H9 (cell line): ENCODE measurements at regions not wholly inside any gene's neighbourhood (a gene's known extent, or its start where the extent isn't known, plus 50 kb on each side); places are given as distances from the start of the nearest gene placed in this dataset.

ENCODE experiments used
- DNase-seq: peaks from one replicate; pipeline ENCODE4 v3.0.0-alpha.2; 2017
- H2AFZ ChIP-seq: one replicate; pipeline ENCODE4 v1.6.1; 2013; ENCODE audit warnings: mild to moderate bottlenecking, low read length, control low read depth, moderate library complexity
- H2AK5ac ChIP-seq: 2 replicates; pipeline ENCODE4 v1.6.1; 2013; ENCODE audit warnings: low read length, control low read depth, mixed read lengths; ENCODE audit not compliant: insufficient read length
- H2BK120ac ChIP-seq: one replicate; pipeline ENCODE4 v1.6.1; 2013; ENCODE audit warnings: low read depth, mild to moderate bottlenecking, low read length, control low read depth, inconsistent platforms; ENCODE audit not compliant: poor library complexity, severe bottlenecking
- H2BK12ac ChIP-seq: 2 replicates; pipeline ENCODE4 v1.6.1; 2013; ENCODE audit warnings: low read length, control low read depth, mixed read lengths, low read depth; ENCODE audit not compliant: insufficient read length
- H2BK15ac ChIP-seq: 2 replicates; pipeline ENCODE4 v1.6.1; 2013; ENCODE audit warnings: low read depth, low read length, control low read depth
- H2BK20ac ChIP-seq: one replicate; pipeline ENCODE4 v1.6.1; 2013; ENCODE audit warnings: low read depth, mild to moderate bottlenecking, low read length, control low read depth, inconsistent platforms; ENCODE audit not compliant: poor library complexity, severe bottlenecking
- H2BK5ac ChIP-seq: 2 replicates; pipeline ENCODE4 v1.6.1; 2013; ENCODE audit warnings: low read length, control low read depth, mixed read lengths; ENCODE audit not compliant: insufficient read length
- H3K14ac ChIP-seq: 2 replicates; pipeline ENCODE4 v1.6.1; 2013; ENCODE audit warnings: low read length, control low read depth; ENCODE audit not compliant: insufficient read depth
- H3K18ac ChIP-seq: 2 replicates; pipeline ENCODE4 v1.6.1; 2013; ENCODE audit warnings: low read depth, mild to moderate bottlenecking, mixed read lengths, low read length, control low read depth; ENCODE audit not compliant: insufficient read length
- H3K23ac ChIP-seq: 2 replicates; pipeline ENCODE4 v1.6.1; 2013; ENCODE audit warnings: low read length, control low read depth, mixed read lengths, low read depth; ENCODE audit not compliant: insufficient read length
- H3K23me2 ChIP-seq: 2 replicates; pipeline ENCODE4 v1.6.1; 2013; ENCODE audit warnings: low read depth, mild to moderate bottlenecking, mixed read lengths, low read length, control low read depth; ENCODE audit not compliant: insufficient read length, poor library complexity, severe bottlenecking
- H3K27ac ChIP-seq: 2 replicates; pipeline ENCODE4 v1.5.1; 2013; ENCODE audit warnings: low read length, control low read depth, mixed read lengths, low read depth; ENCODE audit not compliant: insufficient read length
- H3K27me3 ChIP-seq: 2 replicates; pipeline ENCODE4 v1.6.1; 2013; ENCODE audit warnings: low read length, control low read depth, inconsistent platforms; ENCODE audit not compliant: insufficient read depth
- H3K4ac ChIP-seq: 2 replicates; pipeline ENCODE4 v1.6.1; 2013; ENCODE audit warnings: low read depth, mild to moderate bottlenecking, control low read depth, inconsistent platforms, low read length, moderate library complexity
- H3K4me1 ChIP-seq: 2 replicates; pipeline ENCODE4 v1.6.1; 2013; ENCODE audit warnings: low read length, control low read depth, inconsistent platforms; ENCODE audit not compliant: insufficient read depth
- H3K4me2 ChIP-seq: 2 replicates; pipeline ENCODE4 v1.6.1; 2013; ENCODE audit warnings: low read length, control low read depth, mixed read lengths; ENCODE audit not compliant: insufficient read length, insufficient read depth
- H3K56ac ChIP-seq: 2 replicates; pipeline ENCODE4 v1.6.1; 2013; ENCODE audit warnings: low read depth, mild to moderate bottlenecking, mixed read lengths, low read length, control low read depth; ENCODE audit not compliant: insufficient read length
- H3K79me1 ChIP-seq: 2 replicates; pipeline ENCODE4 v1.6.1; 2013; ENCODE audit warnings: low read depth, mild to moderate bottlenecking, moderate library complexity, low read length, control low read depth, inconsistent platforms; ENCODE audit not compliant: insufficient read depth, poor library complexity, severe bottlenecking
- H3K79me2 ChIP-seq: 2 replicates; pipeline ENCODE4 v1.6.1; 2013; ENCODE audit warnings: low read length, control low read depth, inconsistent platforms; ENCODE audit not compliant: insufficient read depth
- H3K9ac ChIP-seq: 2 replicates; pipeline ENCODE4 v1.6.1; 2013; ENCODE audit warnings: low read length, control low read depth, mixed read lengths; ENCODE audit not compliant: insufficient read length; ENCODE audit errors: extremely low read depth
- H3K9me3 ChIP-seq: one replicate; pipeline ENCODE4 v1.6.1; 2013; ENCODE audit warnings: low read depth, low read length, inconsistent platforms; ENCODE audit not compliant: control insufficient read depth
- H3T11ph ChIP-seq: one replicate; pipeline ENCODE4 v1.6.1; 2013; ENCODE audit warnings: mild to moderate bottlenecking, low read length, control low read depth, inconsistent platforms
- H4K20me1 ChIP-seq: one replicate; pipeline ENCODE4 v1.6.1; 2013; ENCODE audit not compliant: control insufficient read depth, insufficient read length, insufficient read depth
- H4K5ac ChIP-seq: 2 replicates; pipeline ENCODE4 v1.6.1; 2013; ENCODE audit warnings: low read depth, mild to moderate bottlenecking, mixed read lengths, low read length, control low read depth; ENCODE audit not compliant: insufficient read length
- H4K8ac ChIP-seq: replicated peaks from 2 replicates; pipeline ENCODE4 v1.6.1; 2013; ENCODE audit warnings: low read length, control low read depth, mixed read lengths, low read depth; ENCODE audit not compliant: insufficient read length
- H4K91ac ChIP-seq: 2 replicates; pipeline ENCODE4 v1.6.1; 2013; ENCODE audit warnings: low read depth, mild to moderate bottlenecking, moderate library complexity, mixed read lengths, low read length, control low read depth; ENCODE audit not compliant: insufficient read length
- H3K27ac Mint-ChIP-seq, 3 experiments: 2 replicates in 2 of 3; 3 replicates in 1 of 3; pipeline ENCODE4 v1.8.0; 2020 to 2021; ENCODE audit warnings: mixed read lengths in 3 of 3, mild to moderate bottlenecking in 1 of 3, moderate library complexity in 1 of 3
- H3K27me3 Mint-ChIP-seq: 2 replicates; pipeline ENCODE4 v1.8.0; 2021; ENCODE audit warnings: low read depth, mild to moderate bottlenecking, moderate library complexity, mixed read lengths
- H3K36me3 Mint-ChIP-seq, 3 experiments: 2 replicates in 2 of 3; 3 replicates in 1 of 3; pipeline ENCODE4 v1.8.0; 2020 to 2021; ENCODE audit warnings: low read depth in 3 of 3, mixed read lengths in 3 of 3; ENCODE audit not compliant: insufficient read depth in 1 of 3
- H3K4me1 Mint-ChIP-seq, 2 experiments: 2 replicates each; pipeline ENCODE4 v1.8.0; 2020; ENCODE audit warnings: mixed read lengths in 2 of 2
- H3K4me3 Mint-ChIP-seq, 2 experiments: 2 replicates in 1 of 2; 3 replicates in 1 of 2; pipeline ENCODE4 v1.8.0; 2020 to 2021; ENCODE audit warnings: mild to moderate bottlenecking in 2 of 2, mixed read lengths in 2 of 2, moderate library complexity in 1 of 2
- H3K9me3 Mint-ChIP-seq, 2 experiments: 2 replicates in 1 of 2; 3 replicates in 1 of 2; pipeline ENCODE4 v1.8.0; 2020; ENCODE audit warnings: mild to moderate bottlenecking in 2 of 2, mixed read lengths in 2 of 2, moderate library complexity in 1 of 2
- CTCF ChIP-seq: fragments of 200-600 bp; sonication (generic); conservative IDR thresholded peaks from 3 replicates; pipeline ENCODE4 v1.8.0; 2021; ENCODE audit warnings: antibody characterized with exemption, mild to moderate bottlenecking
- WGBS: extraction: QIAGEN DNeasy Blood & Tissue Kit; methylation state at CpG from one replicate; pipeline ENCODE4 v1.1.7; 2013; ENCODE audit warnings: missing lambda C conversion rate, low lambda C conversion rate, mixed read lengths; ENCODE audit not compliant: insufficient read length; ENCODE audit errors: extremely low coverage; 5-methylcytosine and 5-hydroxymethylcytosine counted together

DNA sequence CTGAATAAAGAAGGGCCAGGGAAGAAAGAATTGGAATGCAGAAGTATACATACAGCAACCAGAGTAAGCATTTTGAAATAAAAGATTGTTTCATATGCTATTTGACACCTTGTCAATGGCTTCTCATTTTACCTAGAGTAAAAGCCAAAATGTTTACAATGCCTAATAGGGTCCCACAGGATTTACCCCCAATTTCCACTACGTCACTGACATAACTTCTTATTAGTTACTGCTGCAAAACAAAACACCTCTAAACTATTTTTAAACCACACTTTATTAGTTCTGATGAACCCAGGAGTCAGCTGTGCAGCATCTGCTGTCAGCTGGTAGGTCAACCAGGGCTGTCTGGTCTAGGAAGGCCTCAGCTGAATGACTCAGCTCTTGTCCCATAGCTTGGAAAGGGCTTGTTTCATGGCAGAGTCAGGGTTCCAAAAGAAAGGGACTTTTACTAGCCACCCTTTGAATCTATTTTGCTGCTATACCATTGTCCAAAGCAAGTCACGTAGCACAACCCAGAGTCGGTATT is 945.1 kb downstream of the EPHA3 start:
- Histone ChIP-seq H3K79me2 (no peaks in the 10 kb centered on the region), H2BK120ac (no peak overlapping the region), H2BK15ac (no peak overlapping the region), H3K27ac (no peak overlapping the region), H3K14ac (no peak overlapping the region), H3K79me1 (no peaks in the 10 kb centered on the region), H3K18ac (no peak overlapping the region), H4K5ac (no peak overlapping the region), H4K8ac (no peak overlapping the region), H3K23ac (no peak overlapping the region), H3K4me1 (no peaks in the 10 kb centered on the region), H3K23me2 (no peaks in the 10 kb centered on the region), H3K9ac (no peak overlapping the region), H3K9me3 (no peaks in the 10 kb centered on the region), H4K20me1 (no peaks in the 10 kb centered on the region), H3T11ph (no peak overlapping the region), H2BK5ac (no peak overlapping the region), H2AK5ac (no peak overlapping the region), H2BK20ac (no peak overlapping the region), H3K4me2 (no peak overlapping the region), H3K56ac (no peak overlapping the region), H4K91ac (no peak overlapping the region), H2BK12ac (no peak overlapping the region), H3K4ac (no peak overlapping the region), H3K27me3 (no peaks in the 10 kb centered on the region), H2AFZ (peak overlapping the region; percentile 40)
- no peak for DNase-seq
- no peak for TF ChIP-seq CTCF
- H3K4me1 Mint-ChIP-seq = peaks cover 0 to 2% of the 10 kb centered on the region in 2 experiments; a peak in 1 of 4 replicates
- H3K36me3 Mint-ChIP-seq = peaks cover 4 to 15% (median 5%) of the 10 kb centered on the region in 3 experiments; a peak in 3 of 7 replicates
- H3K27me3 Mint-ChIP-seq = no peaks in the 10 kb centered on the region
- 100% methylated on average over 1 of the region's 3 CpGs for WGBS
- H3K27ac Mint-ChIP-seq = no peak overlapping the region; a peak in 1 of 7 replicates
- no peak overlapping the region for H3K4me3 Mint-ChIP-seq
- peaks cover 10% of the 10 kb centered on the region in 2 experiments for H3K9me3 Mint-ChIP-seq
